CD14-positive monocyte (primary cell): ENCODE measurements at regions not wholly inside any gene's neighbourhood (a gene's known extent, or its start where the extent isn't known, plus 50 kb on each side); places are given as distances from the start of the nearest gene placed in this dataset.

Experiments
- DNase-seq, 3 donors: peaks; one replicate each; pipeline ENCODE4 v3.0.0-alpha.2; 2011 to 2022
- H2AFZ ChIP-seq: 2 replicates; pipeline ENCODE4 v1.6.0; 2012; ENCODE audit warnings: mild to moderate bottlenecking, low read depth, low read length, inconsistent platforms; ENCODE audit not compliant: insufficient read depth, poor library complexity, severe bottlenecking
- H3K27ac ChIP-seq, 2 donors: 1 replicate in 1 of 2; 2 replicates in 1 of 2; pipeline ENCODE4 v1.5.1; 2012 to 2013; ENCODE audit warnings: low read length in 2 of 2, control low read depth in 1 of 2, inconsistent platforms in 1 of 2, low read depth in 1 of 2, mild to moderate bottlenecking in 1 of 2
- H3K27me3 ChIP-seq, 2 donors: one replicate each; pipeline versions ENCODE4 v1.6.0 to v1.6.1; 2011 to 2013; ENCODE audit warnings: low read length in 2 of 2; ENCODE audit not compliant: control insufficient read depth in 2 of 2, insufficient read depth in 2 of 2
- H3K36me3 ChIP-seq, 2 donors: replicated peaks in 1 of 2; 1 replicate in 1 of 2; 2 replicates in 1 of 2; pipeline versions ENCODE4 v1.5.1 to v1.6.1; 2012 to 2013; ENCODE audit warnings: low read length in 2 of 2, control low read depth in 1 of 2, inconsistent platforms in 1 of 2, mild to moderate bottlenecking in 1 of 2; ENCODE audit not compliant: insufficient read depth in 2 of 2, control insufficient read depth in 1 of 2
- H3K4me1 ChIP-seq, 2 donors: 1 replicate in 1 of 2; 2 replicates in 1 of 2; pipeline versions ENCODE4 v1.5.1 to v1.6.1; 2012 to 2013; ENCODE audit warnings: low read length in 2 of 2, control low read depth in 1 of 2, inconsistent platforms in 1 of 2, mild to moderate bottlenecking in 1 of 2, moderate library complexity in 1 of 2; ENCODE audit not compliant: insufficient read depth in 2 of 2, control insufficient read depth in 1 of 2
- H3K4me2 ChIP-seq: replicated peaks from 2 replicates; pipeline ENCODE3; 2012; ENCODE audit warnings: low read length, moderate library complexity, mild to moderate bottlenecking; ENCODE audit not compliant: poor library complexity, severe bottlenecking; ENCODE audit errors: extremely low read depth
- H3K4me3 ChIP-seq, 3 experiments: fragments of 200-600 bp in 1 of 3; sonication (generic) in 1 of 3; replicated peaks in 1 of 3; 1 replicate in 2 of 3; 2 replicates in 1 of 3; pipeline ENCODE4 v1.5.1; 2011 to 2013; ENCODE audit warnings: low read length in 3 of 3, mild to moderate bottlenecking in 3 of 3, control low read depth in 2 of 3, low read depth in 2 of 3, inconsistent platforms in 1 of 3, moderate library complexity in 1 of 3
- H3K79me2 ChIP-seq: 2 replicates; pipeline ENCODE4 v1.6.0; 2012; ENCODE audit warnings: mild to moderate bottlenecking, control low read depth, inconsistent platforms, low read length, moderate library complexity; ENCODE audit not compliant: insufficient read depth
- H3K9ac ChIP-seq: 2 replicates; pipeline ENCODE4 v1.6.0; 2017; ENCODE audit warnings: low read length, mild to moderate bottlenecking; ENCODE audit not compliant: insufficient read depth, poor library complexity, severe bottlenecking
- H3K9me3 ChIP-seq, 2 donors: replicated peaks in 1 of 2; 1 replicate in 1 of 2; 2 replicates in 1 of 2; pipeline versions ENCODE4 v1.5.1 to v1.6.1; 2012 to 2013; ENCODE audit warnings: low read length in 2 of 2, control low read depth in 1 of 2; ENCODE audit not compliant: control insufficient read depth in 1 of 2, insufficient read depth in 1 of 2
- H4K20me1 ChIP-seq: 2 replicates; pipeline ENCODE4 v1.6.0; 2012; ENCODE audit warnings: mild to moderate bottlenecking, low read length, control low read depth, moderate library complexity; ENCODE audit not compliant: insufficient read depth
- H3K27ac Mint-ChIP-seq, 7 donors: one replicate each; pipeline ENCODE4 v1.8.0; 2020; ENCODE audit warnings: mild to moderate bottlenecking in 7 of 7, mixed read lengths in 7 of 7, moderate library complexity in 6 of 7, inconsistent platforms in 2 of 7
- H3K27me3 Mint-ChIP-seq, 3 donors: one replicate each; pipeline ENCODE4 v1.8.0; 2021 to 2022; ENCODE audit warnings: low read depth in 3 of 3, mild to moderate bottlenecking in 3 of 3, mixed read lengths in 3 of 3, moderate library complexity in 3 of 3, inconsistent platforms in 1 of 3
- H3K36me3 Mint-ChIP-seq, 2 donors: one replicate each; pipeline ENCODE4 v1.8.0; 2020; ENCODE audit warnings: mixed read lengths in 2 of 2, inconsistent platforms in 1 of 2, mild to moderate bottlenecking in 1 of 2
- H3K4me1 Mint-ChIP-seq: one replicate; pipeline ENCODE4 v1.8.0; 2020; ENCODE audit warnings: mild to moderate bottlenecking, mixed read lengths
- H3K4me3 Mint-ChIP-seq, 2 donors: one replicate each; pipeline ENCODE4 v1.8.0; 2020; ENCODE audit warnings: mild to moderate bottlenecking in 2 of 2, mixed read lengths in 2 of 2, moderate library complexity in 1 of 2
- H3K9me3 Mint-ChIP-seq, 7 donors: one replicate each; pipeline ENCODE4 v1.8.0; 2020 to 2022; ENCODE audit warnings: mixed read lengths in 7 of 7, mild to moderate bottlenecking in 6 of 7, moderate library complexity in 6 of 7, inconsistent platforms in 2 of 7
- WGBS: methylation state at CpG from one replicate; pipeline ENCODE4 v1.1.5; 2013; ENCODE audit warnings: missing lambda C conversion rate; ENCODE audit not compliant: insufficient coverage; 5-methylcytosine and 5-hydroxymethylcytosine counted together
- intact Hi-C, 2 donors: fragments of 100-400 bp; cut with micrococcal nuclease; formaldehyde crosslinking; loops; one replicate each; pipeline versions ENCODE4 v1.15.0 to v1.15.1; 2023
- TF ChIP-seq, protein P1 (sequence below): fragments of 200-600 bp; IDR thresholded peaks from one replicate; pipeline ENCODE4 v1.8.0; 2022; ENCODE audit warnings: antibody characterized with exemption, mild to moderate bottlenecking

GRCh38 chr4:126238013-126238412 is 923.3 kb downstream of the FAT4 start:
- DNase-seq, result no peak
- H3K27me3 Mint-ChIP-seq, result peaks cover 0 to 2% (median 0%) of the 10 kb centered on the region in 3 donors
- no peak overlapping the region for H3K9ac ChIP-seq
- peaks cover 0 to 10% (median 1%) of the 10 kb centered on the region in 7 donors for H3K9me3 Mint-ChIP-seq
- TF ChIP-seq, protein P1, sequence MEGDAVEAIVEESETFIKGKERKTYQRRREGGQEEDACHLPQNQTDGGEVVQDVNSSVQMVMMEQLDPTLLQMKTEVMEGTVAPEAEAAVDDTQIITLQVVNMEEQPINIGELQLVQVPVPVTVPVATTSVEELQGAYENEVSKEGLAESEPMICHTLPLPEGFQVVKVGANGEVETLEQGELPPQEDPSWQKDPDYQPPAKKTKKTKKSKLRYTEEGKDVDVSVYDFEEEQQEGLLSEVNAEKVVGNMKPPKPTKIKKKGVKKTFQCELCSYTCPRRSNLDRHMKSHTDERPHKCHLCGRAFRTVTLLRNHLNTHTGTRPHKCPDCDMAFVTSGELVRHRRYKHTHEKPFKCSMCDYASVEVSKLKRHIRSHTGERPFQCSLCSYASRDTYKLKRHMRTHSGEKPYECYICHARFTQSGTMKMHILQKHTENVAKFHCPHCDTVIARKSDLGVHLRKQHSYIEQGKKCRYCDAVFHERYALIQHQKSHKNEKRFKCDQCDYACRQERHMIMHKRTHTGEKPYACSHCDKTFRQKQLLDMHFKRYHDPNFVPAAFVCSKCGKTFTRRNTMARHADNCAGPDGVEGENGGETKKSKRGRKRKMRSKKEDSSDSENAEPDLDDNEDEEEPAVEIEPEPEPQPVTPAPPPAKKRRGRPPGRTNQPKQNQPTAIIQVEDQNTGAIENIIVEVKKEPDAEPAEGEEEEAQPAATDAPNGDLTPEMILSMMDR, result no peak
- no peaks in the 10 kb centered on the region for H3K36me3 Mint-ChIP-seq
- H3K27me3 ChIP-seq, result no peaks in the 10 kb centered on the region
- no peaks in the 10 kb centered on the region for H3K4me1 Mint-ChIP-seq
- no peak overlapping the region for H3K27ac Mint-ChIP-seq
- no peaks in the 10 kb centered on the region for H3K36me3 ChIP-seq
- H2AFZ ChIP-seq, result no peak overlapping the region
- intact Hi-C loops, result no loop called here
- no peaks in the 10 kb centered on the region for H3K79me2 ChIP-seq
- no peaks in the 10 kb centered on the region for H4K20me1 ChIP-seq
- H3K4me3 Mint-ChIP-seq, result no peak overlapping the region
- no peak overlapping the region for H3K4me3 ChIP-seq
- peaks cover 0 to 4% of the 10 kb centered on the region in 2 donors for H3K9me3 ChIP-seq
- no peaks in the 10 kb centered on the region for H3K4me1 ChIP-seq
- no peak overlapping the region for H3K27ac ChIP-seq
- no peak overlapping the region for H3K4me2 ChIP-seq

GRCh38 chr4:126241634-126242033 is 926.9 kb downstream of the FAT4 start:
- Histone ChIP-seq H3K4me3 (no peak overlapping the region), H3K9me3 (no peaks in the 10 kb centered on the region), H3K4me2 (no peak overlapping the region), H3K9ac (no peak overlapping the region), H3K36me3 (no peaks in the 10 kb centered on the region), H3K4me1 (no peaks in the 10 kb centered on the region), H4K20me1 (no peaks in the 10 kb centered on the region), H3K79me2 (no peaks in the 10 kb centered on the region), H3K27me3 (no peaks in the 10 kb centered on the region), H2AFZ (no peak overlapping the region), H3K27ac (no peak overlapping the region)
- H3K36me3 Mint-ChIP-seq, result no peaks in the 10 kb centered on the region
- intact Hi-C loops, result no loop called here
- no peaks in the 10 kb centered on the region for H3K4me1 Mint-ChIP-seq
- TF ChIP-seq, protein P1, result no peak
- peaks cover 0 to 2% (median 0%) of the 10 kb centered on the region in 3 donors for H3K27me3 Mint-ChIP-seq
- no CpG with 5 or more reads among the region's 2 CpGs for WGBS
- no peak overlapping the region for H3K4me3 Mint-ChIP-seq
- no peak overlapping the region for H3K27ac Mint-ChIP-seq
- no peak for DNase-seq
- peaks cover 0 to 4% (median 0%) of the 10 kb centered on the region in 7 donors for H3K9me3 Mint-ChIP-seq
